Activated CD4-positive, alpha-beta T cell treated with anti-CD3 and anti-CD28 coated beads for 24 hours (primary cell): ENCODE measurements at regions not wholly inside any gene's neighbourhood (a gene's known extent, or its start where the extent isn't known, plus 50 kb on each side); places are given as distances from the start of the nearest gene placed in this dataset.
"Not testable (repeated sequence)": the region's sequence is repeated elsewhere in the genome, so short reads cannot be mapped to it uniquely, and the experiment has no call there.

Experiments used
- DNase-seq, 2 donors: peaks; one replicate each; pipeline ENCODE4 v3.0.0-alpha.2; 2020; ENCODE audit warnings: low read depth in 2 of 2

DNA sequence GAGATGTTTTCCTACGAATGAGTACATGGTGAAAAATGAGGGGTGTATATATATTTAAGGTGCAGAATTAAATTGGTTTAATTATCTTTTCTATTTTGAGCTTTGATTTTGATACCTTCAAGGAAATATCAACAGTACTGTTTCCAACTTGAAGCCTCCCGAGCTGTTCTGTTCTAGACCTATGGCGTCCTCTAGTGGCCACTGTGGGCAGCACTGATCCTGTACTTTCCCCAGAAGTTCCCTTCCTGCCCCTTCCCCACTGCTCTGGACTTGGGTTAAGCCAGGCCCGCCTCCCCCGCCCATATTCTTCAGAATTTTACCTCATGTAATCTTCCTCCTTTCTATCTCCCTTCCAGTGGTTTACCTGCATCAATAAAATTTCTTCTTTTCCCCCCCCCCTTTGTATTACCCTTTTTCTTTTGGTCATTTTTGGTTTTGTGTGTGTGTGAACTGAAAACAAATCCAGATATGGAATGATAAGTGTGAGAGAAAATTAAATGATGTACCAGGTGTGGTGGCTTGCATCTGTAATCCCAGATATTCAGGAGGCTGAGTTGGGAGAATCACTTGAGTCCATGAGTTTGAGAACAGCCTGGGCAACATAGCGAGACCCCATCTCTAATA is 1643.5 kb downstream of the TP53TG3F start:
- DNase-seq: no peak

DNA sequence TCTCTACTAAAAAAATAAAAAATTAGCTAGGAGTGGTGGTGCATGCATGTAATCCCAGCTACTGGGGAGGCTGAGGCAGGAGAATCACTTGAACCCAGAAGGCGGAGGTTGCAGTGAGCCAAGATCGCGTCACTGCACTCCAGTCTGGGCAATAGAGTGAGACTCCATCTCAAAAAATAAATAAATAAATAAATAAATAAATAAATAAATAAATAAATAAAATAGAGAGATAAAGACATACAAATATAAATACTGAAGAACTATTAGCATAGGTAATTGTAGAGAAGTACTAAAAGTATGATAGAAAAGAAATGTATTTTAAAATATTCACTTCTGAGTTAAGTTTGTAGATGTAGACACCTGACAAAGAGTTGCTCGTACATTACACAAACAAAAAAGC is 1652.4 kb downstream of the TP53TG3F start:
- not testable (repeated sequence) for DNase-seq

DNA sequence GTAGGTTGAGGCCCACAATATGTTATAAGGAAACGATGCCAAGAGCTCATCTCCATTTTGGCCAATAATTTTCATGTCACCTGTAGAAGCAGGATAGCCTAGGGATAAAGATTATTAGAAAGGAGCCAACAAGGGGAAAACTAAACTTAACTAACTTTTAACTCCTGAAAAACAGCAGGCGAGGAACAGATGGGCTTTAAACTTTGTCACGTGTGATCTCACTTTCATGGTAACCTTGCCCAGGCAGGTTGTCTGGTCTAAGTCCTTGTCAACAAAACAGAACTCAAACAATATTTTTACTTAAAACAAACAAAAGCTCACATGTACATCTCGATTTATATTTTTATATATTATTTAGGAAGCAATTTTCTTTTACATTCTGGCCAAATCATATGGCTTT is 1672.0 kb downstream of the TP53TG3F start:
- DNase-seq: no peak

DNA sequence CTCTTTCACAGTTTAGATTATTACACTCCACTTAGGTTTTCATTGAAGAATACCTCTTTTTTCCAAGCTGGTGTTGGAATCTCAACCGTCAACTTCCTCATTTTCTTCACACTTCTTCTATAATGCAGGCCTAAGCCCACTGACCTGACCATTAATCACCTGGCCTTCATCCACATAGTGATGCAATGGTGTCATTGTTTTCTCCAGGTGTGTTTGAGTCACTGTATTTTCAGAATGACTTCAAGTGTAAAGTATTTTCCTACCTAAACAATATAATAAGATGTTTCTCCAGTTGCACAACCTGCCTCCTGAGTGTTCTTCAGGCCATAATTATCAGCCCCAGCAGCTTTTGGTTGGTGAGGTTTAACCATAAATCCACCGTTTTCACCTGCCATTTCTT is 1675.1 kb downstream of the TP53TG3F start:
- no peak for DNase-seq

DNA sequence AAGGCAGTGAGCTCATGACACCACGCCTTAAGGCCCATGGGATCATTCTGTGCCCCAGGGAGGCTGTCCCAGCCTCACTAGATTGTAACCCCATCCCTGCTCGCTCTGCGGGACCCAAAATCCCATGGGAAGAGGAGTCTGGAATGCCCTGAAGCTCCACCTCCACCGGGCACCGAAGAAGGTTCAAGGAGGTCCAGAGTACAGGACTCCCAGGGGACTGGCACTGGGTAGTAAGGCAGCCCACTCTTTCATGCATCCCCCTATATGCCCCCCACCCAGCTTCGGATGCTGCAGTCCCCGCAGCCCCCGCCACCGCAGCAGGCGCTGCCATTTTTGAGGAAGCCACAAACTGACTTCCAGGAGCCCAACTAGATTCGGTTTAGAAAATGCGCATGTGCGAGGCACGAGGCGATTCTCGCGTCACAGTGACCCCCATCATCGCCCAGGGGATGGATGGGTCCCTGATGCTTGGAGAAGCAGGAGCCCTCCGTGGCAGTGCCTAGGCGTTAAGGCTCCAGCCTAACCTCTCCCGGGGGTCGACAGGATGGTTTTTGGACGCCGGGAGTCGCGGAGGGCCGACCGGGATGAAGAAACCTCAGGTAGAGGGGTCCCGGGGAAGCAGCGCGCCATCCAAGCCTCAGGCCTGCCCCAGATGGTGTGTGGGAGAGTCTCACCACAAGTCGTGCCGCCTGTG is 1681.0 kb downstream of the TP53TG3F start:
- no peak for DNase-seq

DNA sequence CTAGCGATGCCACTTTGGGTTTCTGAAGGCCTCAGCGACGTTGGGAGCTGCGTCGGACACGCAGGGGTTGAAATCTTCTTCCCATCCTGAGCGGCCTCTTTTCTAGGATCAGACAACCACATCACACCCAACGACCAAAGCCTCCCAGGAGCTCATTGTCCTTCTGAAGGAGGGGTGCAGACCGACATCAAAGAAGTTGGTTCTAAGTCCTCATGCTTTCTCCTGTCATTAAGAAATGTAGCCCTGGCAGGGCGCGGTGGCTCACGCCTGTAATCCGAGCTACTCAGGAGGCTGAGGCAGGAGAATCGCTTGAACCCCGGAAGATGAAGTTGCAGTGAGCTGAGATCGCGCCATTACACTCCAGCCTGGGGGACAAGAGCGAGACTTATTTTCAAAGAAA is 1681.9 kb downstream of the TP53TG3F start:
- DNase-seq: no peak

DNA sequence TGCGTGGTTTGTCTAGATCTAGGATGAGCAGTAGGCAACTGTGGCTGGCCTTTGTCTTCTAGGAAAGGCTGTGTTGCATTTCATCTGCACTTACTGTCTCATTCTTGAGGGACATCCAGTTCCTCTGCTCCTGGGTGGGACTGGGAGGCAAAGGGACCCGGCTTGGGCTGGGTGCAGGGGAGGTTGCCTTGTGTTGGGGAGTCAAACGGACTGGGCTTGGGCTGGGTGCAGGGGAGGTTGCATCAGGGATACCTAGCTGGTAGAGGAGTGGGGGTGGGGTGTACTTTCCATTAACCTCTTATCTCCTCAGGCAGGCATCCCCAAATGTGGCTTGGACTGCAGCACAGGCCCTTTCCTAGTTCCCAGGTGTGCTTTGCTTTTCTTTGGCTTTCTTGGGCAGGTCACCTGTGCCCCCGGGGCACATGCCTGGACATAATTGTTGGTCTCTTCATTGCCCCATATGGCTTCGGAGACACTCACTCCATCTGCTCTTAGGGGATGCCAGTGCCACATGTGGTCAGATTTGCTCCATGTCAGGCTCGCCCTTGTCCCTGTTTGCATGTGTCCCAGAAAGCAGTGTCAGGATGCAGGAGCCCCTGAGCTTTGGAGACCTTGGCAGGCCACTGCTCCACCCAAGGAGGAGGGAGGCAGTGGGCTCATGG is 1682.9 kb downstream of the TP53TG3F start:
- DNase-seq: no peak

DNA sequence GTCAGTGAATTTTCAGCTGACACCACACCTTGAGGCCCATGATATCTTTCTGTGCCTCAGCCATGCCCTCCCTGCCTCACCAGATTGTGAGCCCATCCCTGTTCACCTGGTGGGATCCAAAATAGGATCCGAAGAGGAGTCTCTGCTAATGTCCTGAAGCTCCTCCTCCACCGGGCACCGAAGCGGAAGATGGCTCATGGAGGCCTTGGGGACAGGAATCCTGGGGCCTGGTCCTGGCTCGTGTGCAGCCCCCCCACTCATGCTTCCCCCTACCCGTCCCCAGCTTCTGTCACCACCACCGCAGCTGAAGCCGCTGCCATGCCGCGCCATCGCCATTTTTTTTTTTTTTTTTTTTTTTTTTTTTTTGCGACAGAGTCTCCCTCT is 1683.4 kb downstream of the TP53TG3F start:
- no peak for DNase-seq

DNA sequence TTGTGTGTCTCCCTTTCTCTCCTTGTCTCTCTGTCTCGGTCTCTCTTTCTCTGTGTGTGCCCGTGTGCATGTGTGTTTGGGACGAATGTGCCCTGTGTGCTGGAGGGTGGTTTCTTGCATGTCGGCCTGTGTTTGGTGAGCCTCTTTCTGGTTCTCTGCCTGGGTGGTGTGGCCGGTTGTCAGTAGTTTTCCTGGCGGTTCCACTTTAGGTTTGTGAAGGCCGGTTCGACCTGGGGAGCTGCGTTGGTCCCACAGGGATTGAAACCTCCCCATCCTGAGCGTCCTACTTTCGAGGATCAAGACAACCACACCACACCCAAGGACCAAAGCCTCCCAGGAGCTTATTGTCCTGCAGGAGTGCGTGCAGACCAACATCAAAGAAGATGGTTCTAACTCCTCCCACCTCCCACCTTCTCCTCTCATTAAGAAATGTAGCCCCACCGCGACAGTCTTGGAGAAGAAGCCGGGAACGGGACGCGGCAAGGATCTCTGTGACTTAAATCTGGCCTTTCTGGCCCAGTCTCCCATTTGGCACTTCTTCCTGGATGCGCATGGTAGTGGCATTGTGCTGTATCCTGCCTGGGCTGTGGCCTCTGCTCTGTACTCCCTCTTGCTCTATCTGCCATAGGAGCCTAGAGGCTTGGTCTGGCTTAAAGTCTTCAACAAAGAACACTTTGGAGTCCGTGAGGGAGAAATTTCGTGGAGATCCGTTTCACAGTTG is 1685.0 kb downstream of the TP53TG3F start:
- no peak for DNase-seq

DNA sequence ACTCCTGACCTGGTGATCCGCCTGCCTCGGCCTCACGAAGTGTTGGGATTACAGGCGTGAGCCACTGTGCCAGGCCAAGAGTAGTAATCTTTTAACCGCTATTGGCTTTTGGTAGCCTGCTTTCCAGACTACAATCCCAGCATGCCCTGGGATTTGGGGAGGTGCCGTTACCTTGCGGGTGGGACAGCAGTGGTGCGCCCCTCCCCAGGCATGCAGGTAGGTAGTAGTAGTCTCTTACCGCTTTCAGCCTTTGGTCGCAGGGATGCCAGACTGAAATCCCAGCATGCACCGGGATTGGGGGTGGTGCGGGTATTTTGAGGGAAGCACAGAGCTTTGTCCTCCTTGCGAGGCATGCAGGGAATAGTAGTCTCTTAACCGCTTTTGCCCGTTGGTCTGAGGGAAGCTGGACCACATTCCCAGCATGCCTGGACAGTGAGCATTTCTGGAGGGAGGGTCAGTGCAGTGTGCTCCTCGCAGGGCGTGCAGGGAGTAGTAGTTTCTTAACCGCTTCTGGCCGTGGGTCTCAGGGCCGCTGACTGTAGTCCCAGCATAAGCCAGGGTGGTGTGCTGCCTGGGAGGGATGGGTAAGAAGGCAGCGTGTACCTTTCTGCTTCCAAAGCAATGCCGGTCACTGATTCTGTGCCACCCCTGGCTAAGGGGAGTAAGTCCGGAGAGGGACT is 1686.8 kb downstream of the TP53TG3F start:
- DNase-seq: no peak

DNA sequence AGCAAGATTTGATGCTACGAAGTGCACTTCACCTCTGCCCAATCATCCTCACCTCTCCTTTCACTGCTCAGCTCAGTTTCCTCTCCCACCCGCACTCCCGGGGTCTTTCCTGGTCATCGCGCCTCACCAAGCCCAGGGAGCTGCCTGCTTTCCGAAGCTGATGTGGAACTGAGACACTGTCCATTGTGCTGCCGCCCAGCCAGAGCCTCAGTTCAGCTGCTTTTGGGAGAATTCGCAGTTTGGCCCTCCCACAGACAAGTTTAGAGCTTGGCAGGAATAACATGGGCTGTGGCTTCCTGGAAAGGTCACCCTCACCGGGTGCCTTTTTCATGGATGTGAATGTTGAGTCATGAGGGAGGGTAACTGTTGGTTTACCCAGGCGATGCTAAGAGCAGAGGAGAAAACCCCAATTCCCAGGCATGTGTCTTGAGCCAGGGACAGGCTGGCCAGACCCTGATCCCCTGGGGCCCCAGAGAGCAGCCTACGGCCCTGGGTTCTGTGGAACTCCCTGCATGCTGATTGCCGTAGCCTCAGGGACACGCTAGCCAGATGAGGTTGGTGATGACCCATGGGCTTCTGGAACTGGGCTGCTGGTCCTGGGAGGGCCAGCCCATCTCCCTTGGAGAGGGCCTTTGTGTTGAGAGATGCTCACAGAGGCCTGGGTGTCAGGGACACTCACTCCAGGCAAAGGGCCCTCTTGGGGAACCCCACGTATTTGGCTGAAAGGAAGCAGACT is 1687.5 kb downstream of the TP53TG3F start:
- no peak for DNase-seq

DNA sequence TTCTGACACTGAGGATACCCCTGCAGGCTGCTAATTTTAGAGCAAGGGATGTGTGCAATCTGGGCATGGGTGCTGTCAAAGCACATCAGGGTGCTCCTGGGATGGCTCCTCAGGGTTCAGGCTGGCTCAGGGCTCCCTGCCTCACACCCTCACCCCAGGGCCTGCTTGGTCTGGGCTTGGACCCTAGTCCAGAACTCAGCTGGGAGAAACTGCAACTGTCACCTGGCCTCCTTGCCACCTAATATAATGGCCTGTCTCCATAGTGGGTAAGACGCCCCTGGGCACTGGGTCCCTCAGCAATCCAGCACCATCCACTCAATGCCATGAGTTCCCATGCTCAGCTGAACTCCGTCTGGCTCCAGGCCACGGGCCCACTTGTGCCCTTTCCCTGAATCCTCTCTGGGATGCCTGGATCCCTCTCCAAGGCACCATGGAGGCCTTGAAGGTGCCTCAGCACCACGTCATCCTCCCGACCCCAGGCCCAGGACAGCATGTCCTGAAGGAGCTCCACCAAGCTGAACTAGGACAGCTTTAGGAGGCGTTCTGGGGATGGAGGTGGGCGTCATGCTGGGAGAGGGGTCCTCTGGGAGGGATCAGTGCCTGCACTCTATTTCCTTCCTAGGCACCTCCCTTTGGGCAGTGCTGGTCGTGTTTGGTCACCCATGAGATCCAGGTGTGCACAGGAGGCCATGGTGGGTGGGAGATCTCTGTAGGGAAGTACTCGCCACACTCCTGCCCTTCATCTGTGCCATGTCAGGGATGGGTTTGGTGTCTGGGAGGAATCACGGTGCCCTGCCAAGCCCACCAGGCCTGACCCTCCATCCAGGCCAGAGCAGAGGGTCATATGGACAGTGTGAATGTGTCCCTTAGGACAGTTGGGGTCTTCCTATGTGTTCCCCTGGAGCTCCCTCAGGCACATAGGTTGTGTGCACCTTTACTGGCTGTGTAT is 1688.4 kb downstream of the TP53TG3F start:
- no peak for DNase-seq

DNA sequence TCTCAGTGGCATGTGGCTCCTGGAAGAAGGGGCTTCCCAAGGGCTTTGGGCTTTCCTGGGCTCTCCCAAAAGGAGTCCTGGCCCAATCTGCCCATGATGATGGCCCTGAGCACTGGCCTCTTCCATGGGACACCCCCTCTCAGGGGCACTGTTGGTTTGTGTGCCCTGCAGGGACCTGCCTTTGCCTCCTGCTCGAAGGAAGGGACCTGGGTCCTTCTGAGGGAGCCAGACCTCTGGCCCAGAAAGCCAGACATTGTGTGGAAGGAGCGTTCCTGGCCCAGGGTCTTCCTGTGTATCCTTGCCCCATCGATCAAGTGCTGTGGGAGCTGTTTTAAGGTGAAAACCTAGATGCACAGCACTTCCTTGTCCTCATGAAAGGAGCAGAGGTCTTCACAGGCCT is 1689.3 kb downstream of the TP53TG3F start:
- DNase-seq: no peak

DNA sequence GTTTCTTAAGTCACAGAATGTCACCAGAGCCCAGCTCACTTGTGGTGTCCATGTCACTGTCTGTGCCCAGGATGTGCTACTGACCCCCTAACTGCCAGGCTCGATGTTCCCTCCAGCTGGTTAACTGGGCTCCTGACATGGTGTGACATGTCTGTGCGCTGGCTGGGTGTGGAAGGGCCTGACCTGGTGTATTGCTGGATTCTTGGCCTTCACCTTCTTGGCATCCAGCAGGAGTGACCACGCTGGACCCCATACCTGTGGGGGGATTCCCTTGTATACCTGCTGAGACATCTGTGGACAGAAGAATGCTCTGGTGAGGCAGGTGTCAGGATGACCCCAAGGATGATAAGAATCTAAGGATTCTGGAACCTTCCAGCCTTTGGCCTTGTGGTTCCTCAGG is 1690.1 kb downstream of the TP53TG3F start:
- no peak for DNase-seq

DNA sequence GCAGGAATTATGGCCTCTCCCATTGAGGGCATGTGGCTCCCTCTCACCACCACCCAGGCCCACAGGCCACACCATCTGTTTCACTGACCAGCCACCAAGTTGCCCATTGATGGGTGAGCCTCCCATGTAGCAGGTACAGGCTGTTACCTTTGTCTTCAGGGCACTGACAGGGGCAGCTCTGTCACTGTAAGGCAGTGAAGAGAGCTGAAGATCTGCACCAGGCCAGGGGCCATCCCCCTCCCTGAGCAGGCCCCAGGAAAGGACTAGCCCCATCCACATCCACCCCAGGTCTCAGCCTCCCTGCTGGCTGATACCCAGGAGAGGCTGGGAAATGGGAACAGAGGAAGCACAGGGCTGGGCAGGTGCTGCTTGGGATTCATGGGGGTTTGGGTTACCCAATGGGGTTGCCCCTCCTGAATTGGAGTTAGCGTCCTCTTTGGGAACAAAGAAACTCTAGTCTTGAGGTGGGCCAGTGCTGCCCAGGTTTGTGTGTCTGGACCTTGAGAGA is 1691.4 kb downstream of the TP53TG3F start:
- DNase-seq: no peak

DNA sequence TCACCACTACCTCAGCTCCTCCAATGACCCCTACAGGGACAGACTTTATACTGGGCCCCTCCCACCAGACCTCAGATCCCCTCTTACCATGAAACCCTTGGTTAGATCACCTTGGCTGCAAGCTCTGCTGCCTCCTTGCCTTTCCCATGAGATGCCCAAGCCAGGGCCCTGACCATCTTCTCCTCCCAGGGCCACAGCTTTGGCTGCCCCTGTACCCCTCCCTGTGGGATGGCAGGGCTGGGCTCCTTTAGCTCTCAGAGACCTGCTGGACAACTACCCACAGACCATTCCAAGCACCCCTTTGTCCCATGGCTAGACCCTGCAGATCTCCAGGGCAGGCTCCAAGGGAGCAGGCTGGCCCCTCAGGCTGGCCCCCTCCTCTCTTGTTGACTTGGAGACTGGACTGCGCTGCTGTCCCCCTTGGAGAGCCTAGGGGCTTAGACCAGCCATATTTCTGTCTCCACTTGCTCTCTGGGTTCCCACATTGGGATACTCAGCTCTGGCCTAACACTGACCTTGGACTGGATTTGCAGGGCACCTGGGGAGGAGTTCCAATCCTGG is 1692.7 kb downstream of the TP53TG3F start:
- no peak for DNase-seq

DNA sequence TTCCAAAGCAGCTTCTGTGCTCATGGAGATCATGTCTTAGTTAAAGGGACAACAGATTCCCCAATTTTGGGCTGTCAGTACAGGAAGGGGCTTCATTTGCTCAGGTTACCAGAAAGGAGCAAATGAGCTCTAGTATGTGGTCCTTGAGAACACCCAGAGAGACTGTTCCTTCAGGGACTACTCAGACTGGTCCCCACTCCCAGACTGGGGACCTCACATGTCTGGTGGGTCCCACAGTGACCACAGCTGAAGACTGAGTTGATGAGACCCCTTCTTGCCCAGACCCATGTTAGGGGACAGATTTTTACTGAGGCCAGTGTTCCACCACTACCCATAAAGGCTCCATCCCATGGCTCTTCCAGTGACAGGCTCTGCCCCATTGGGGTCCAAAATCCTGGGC is 1695.2 kb downstream of the TP53TG3F start:
- DNase-seq: no peak

DNA sequence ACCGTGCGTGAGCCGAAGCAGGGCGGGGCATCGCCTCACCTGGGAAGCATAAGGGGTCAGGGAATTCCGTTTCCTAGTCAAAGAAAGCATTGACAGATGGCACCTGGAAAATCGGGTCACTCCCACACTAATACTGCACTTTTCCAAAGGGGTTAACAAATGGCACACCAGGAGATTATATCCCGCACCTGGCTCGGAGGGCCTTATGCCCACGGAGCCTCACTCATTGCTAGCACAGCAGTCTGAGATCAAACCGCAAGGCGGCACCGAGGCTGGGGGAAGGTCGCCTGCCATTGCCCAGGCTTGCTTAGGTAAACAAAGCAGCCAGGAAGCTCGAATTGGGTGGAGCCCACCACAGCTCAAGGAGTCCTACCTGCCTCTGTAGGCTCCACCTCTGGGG is 1698.1 kb downstream of the TP53TG3F start:
- DNase-seq: not testable (repeated sequence)

DNA sequence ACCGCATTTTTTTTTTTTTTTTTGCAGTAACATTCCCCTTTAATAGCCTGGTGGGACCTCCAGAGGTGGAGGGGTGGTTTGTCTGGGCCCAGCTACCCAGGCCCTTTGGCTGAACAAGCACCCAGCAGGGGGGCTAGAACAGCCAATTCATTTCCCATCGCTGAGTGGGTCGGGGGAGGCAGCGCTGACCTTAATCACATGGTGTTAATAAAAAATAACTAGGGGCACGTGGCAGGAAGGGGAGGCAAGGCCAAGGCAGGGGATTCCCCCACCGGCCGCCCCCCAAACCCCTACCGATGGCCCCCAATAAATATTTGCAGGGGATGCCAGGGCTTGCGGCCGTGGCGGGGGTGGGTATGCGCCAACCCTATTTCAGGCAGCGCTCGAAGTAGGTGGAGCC is 1709.9 kb downstream of the TP53TG3F start:
- DNase-seq: not testable (repeated sequence)

DNA sequence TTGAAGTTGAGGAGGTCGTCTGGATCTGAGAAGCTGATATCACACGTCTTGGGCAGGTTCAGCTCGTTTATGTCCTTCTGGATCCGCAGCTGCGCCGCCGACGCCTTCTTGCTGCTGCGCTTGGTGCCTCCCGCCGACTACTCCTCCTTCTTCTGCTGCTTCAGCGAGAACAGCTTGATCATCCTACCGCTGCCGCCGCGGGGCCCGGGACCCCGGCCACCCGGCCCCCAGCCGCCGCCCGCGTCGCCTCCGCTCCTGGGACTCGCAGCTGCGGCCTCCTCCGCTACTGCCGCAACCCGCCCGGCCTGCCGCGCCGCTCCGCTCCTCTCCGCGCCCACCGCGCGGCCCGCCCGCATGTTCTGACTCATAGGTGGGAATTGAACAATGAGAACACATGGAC is 1710.6 kb downstream of the TP53TG3F start:
- not testable (repeated sequence) for DNase-seq
